SK-N-SH treated with all-trans-retinoic acid at 6 μM for 48 hours (cell line): ENCODE measurements at regions not wholly inside any gene's neighbourhood (a gene's known extent, or its start where the extent isn't known, plus 50 kb on each side); places are given as distances from the start of the nearest gene placed in this dataset.

Source experiments
- ATAC-seq: fragments of 200-7000 bp; cut with Tn5 transposase; 3 replicates; pipeline ENCODE4 v1.9.1; 2020; ENCODE audit warnings: mild to moderate bottlenecking, moderate library complexity
- ARNTL ChIP-seq: fragments of 450-650 bp; formaldehyde crosslinking; IDR thresholded peaks from 2 replicates; pipeline ENCODE4 v1.5.0; 2020; ENCODE audit warnings: low read depth, mild to moderate bottlenecking, moderate library complexity, borderline replicate concordance
- BACH2 ChIP-seq: fragments of 250-450 bp; sonication (Bioruptor Pico); IDR thresholded peaks from 2 replicates; pipeline ENCODE4 v1.9.0; 2021; ENCODE audit warnings: mild to moderate bottlenecking, borderline replicate concordance
- CREB5 ChIP-seq: fragments of 250-450 bp; sonication (Bioruptor Pico); IDR thresholded peaks from 2 replicates; pipeline ENCODE4 v1.5.1; 2020; ENCODE audit warnings: low read depth, mild to moderate bottlenecking, moderate library complexity
- CSDC2 ChIP-seq: fragments of 250-450 bp; sonication (Bioruptor Pico); IDR thresholded peaks from 2 replicates; pipeline ENCODE4 v1.5.0; 2020; ENCODE audit warnings: mild to moderate bottlenecking, moderate library complexity
- CSRNP3 ChIP-seq: fragments of 250-450 bp; sonication (Bioruptor Pico); IDR thresholded peaks from 2 replicates; pipeline ENCODE4 v1.5.1; 2021; ENCODE audit warnings: mild to moderate bottlenecking, moderate library complexity
- ESRRG ChIP-seq: fragments of 250-450 bp; sonication (Bioruptor Pico); IDR thresholded peaks from 2 replicates; pipeline ENCODE4 v1.6.1; 2021; ENCODE audit warnings: mild to moderate bottlenecking
- GLIS3 ChIP-seq: fragments of 250-450 bp; sonication (Bioruptor Pico); IDR thresholded peaks from 2 replicates; pipeline ENCODE4 v1.5.0; 2020; ENCODE audit warnings: mild to moderate bottlenecking, moderate library complexity
- ISL1 ChIP-seq: fragments of 250-450 bp; sonication (Bioruptor Pico); IDR thresholded peaks from 2 replicates; pipeline ENCODE4 v2.1.2; 2022; ENCODE audit warnings: mild to moderate bottlenecking, moderate library complexity
- PATZ1 ChIP-seq: fragments of 250-450 bp; sonication (Bioruptor Pico); IDR thresholded peaks from 2 replicates; pipeline ENCODE4 v1.8.0; 2020; ENCODE audit warnings: mild to moderate bottlenecking, moderate library complexity, borderline replicate concordance
- PPARA ChIP-seq: fragments of 250-450 bp; sonication (Bioruptor Pico); IDR thresholded peaks from 2 replicates; pipeline ENCODE4 v1.5.0; 2020; ENCODE audit warnings: mild to moderate bottlenecking, borderline replicate concordance
- RARB ChIP-seq: fragments of 250-450 bp; sonication (Bioruptor Pico); IDR thresholded peaks from 2 replicates; pipeline ENCODE4 v1.8.0; 2021; ENCODE audit warnings: mild to moderate bottlenecking, moderate library complexity
- SNAI2 ChIP-seq: fragments of 250-450 bp; sonication (Bioruptor Pico); IDR thresholded peaks from 2 replicates; pipeline ENCODE4 v1.5.0; 2020; ENCODE audit warnings: mild to moderate bottlenecking, moderate library complexity
- TCF4 ChIP-seq: fragments of 250-450 bp; sonication (Bioruptor Pico); IDR thresholded peaks from 2 replicates; pipeline ENCODE4 v1.8.0; 2021; ENCODE audit warnings: mild to moderate bottlenecking, moderate library complexity, borderline replicate concordance
- TOX ChIP-seq: fragments of 250-450 bp; sonication (Bioruptor Pico); IDR thresholded peaks from 2 replicates; pipeline ENCODE4 v1.8.0; 2021; ENCODE audit warnings: mild to moderate bottlenecking, moderate library complexity, borderline replicate concordance
- ZC3H10 ChIP-seq: fragments of 250-450 bp; sonication (Bioruptor Pico); IDR thresholded peaks from 2 replicates; pipeline ENCODE4 v1.5.1; 2021; ENCODE audit warnings: mild to moderate bottlenecking, moderate library complexity
- ZNF565 ChIP-seq: fragments of 450-650 bp; formaldehyde crosslinking; conservative IDR thresholded peaks from 2 replicates; pipeline ENCODE4 v1.5.0; 2020; ENCODE audit warnings: low read depth, mild to moderate bottlenecking, moderate library complexity
- ZNF8 ChIP-seq: fragments of 450-650 bp; formaldehyde crosslinking; IDR thresholded peaks from 2 replicates; pipeline ENCODE4 v1.5.0; 2020; ENCODE audit warnings: mild to moderate bottlenecking, moderate library complexity
- TF ChIP-seq, protein P1 (sequence below): fragments of 250-450 bp; sonication (Bioruptor Pico); IDR thresholded peaks from 2 replicates; pipeline ENCODE4 v1.8.0; 2021; ENCODE audit warnings: low read depth, mild to moderate bottlenecking, moderate library complexity, borderline replicate concordance
- TF ChIP-seq, protein P2 (sequence below): fragments of 250-450 bp; sonication (Bioruptor Pico); IDR thresholded peaks from 2 replicates; pipeline ENCODE4 v1.5.0; 2020; ENCODE audit warnings: mild to moderate bottlenecking, moderate library complexity

DNA sequence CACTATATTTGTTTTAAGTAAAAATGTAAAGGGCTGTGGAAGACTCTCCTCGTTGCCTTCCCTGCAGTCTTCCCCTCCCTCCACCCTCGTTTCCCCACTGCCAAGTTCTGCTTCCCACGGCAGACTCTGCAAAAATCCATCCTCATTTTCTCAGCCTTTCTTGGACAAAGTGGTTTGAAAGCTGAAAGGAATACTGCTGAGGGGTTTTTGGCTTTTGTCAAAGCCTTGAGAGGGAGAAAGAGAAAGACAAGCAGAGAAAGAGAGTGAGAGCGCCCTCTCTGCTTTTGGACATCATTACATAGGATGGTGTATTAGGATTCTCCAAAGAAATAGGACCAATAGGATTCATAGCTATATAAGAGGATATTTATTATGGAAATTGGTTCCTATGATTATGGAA lies 455.9 kb upstream of the SOX11 start (continued):
- no peak for TF ChIP-seq PATZ1
- TF ChIP-seq ISL1, result no peak
- TF ChIP-seq TOX (CRISPR knock-in tag), result no peak
- no peak for TF ChIP-seq GLIS3 (CRISPR knock-in tag)

- TF ChIP-seq ZNF565 (CRISPR knock-in tag) (no peak), CSDC2 (CRISPR knock-in tag) (no peak), PPARA (CRISPR knock-in tag) (no peak), GLIS3 (CRISPR knock-in tag) (no peak)
- ATAC-seq, result no peak
These were observed 449.4 kb upstream of the SOX11 start for GRCh38 chr2:5242751-5243150.

DNA sequence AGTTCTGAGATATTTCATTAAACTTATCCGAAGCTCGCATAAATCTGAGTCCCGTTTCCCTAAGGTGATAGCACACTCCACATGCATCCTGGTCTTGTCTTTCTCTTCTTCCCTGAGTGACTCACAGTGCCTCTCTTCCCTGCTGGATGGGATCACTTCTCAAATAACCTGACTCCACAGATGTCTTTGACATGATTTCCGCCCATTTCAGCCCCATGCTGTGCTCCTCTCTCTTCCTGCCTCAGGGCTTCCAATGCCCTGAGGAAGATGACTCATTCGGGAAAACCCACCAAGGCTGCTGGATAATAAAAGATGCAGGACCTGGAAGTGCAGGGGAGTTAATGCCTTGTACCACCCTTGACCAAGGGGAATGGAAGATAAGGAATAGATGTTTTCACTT lies 441.7 kb upstream of the SOX11 start:
- no peak for ATAC-seq
- TF ChIP-seq, protein P1, sequence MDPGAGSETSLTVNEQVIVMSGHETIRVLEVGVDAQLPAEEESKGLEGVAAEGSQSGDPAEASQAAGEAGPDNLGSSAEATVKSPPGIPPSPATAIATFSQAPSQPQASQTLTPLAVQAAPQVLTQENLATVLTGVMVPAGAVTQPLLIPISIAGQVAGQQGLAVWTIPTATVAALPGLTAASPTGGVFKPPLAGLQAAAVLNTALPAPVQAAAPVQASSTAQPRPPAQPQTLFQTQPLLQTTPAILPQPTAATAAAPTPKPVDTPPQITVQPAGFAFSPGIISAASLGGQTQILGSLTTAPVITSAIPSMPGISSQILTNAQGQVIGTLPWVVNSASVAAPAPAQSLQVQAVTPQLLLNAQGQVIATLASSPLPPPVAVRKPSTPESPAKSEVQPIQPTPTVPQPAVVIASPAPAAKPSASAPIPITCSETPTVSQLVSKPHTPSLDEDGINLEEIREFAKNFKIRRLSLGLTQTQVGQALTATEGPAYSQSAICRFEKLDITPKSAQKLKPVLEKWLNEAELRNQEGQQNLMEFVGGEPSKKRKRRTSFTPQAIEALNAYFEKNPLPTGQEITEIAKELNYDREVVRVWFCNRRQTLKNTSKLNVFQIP (CRISPR knock-in tag), result no peak
- TF ChIP-seq RARB (CRISPR knock-in tag) (no peak), ZNF8 (no peak), TCF4 (CRISPR knock-in tag) (no peak), PPARA (CRISPR knock-in tag) (no peak), CSRNP3 (no peak), CSDC2 (CRISPR knock-in tag) (no peak), ISL1 (no peak), ZNF565 (CRISPR knock-in tag) (no peak), ESRRG (CRISPR knock-in tag) (no peak), PATZ1 (no peak), ARNTL (CRISPR knock-in tag) (no peak), SNAI2 (CRISPR knock-in tag) (no peak)
- TF ChIP-seq, protein P2, sequence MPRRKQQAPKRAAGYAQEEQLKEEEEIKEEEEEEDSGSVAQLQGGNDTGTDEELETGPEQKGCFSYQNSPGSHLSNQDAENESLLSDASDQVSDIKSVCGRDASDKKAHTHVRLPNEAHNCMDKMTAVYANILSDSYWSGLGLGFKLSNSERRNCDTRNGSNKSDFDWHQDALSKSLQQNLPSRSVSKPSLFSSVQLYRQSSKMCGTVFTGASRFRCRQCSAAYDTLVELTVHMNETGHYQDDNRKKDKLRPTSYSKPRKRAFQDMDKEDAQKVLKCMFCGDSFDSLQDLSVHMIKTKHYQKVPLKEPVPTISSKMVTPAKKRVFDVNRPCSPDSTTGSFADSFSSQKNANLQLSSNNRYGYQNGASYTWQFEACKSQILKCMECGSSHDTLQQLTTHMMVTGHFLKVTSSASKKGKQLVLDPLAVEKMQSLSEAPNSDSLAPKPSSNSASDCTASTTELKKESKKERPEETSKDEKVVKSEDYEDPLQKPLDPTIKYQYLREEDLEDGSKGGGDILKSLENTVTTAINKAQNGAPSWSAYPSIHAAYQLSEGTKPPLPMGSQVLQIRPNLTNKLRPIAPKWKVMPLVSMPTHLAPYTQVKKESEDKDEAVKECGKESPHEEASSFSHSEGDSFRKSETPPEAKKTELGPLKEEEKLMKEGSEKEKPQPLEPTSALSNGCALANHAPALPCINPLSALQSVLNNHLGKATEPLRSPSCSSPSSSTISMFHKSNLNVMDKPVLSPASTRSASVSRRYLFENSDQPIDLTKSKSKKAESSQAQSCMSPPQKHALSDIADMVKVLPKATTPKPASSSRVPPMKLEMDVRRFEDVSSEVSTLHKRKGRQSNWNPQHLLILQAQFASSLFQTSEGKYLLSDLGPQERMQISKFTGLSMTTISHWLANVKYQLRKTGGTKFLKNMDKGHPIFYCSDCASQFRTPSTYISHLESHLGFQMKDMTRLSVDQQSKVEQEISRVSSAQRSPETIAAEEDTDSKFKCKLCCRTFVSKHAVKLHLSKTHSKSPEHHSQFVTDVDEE (CRISPR knock-in tag), result no peak

- no peak for ATAC-seq
- TF ChIP-seq PATZ1, result no peak
- TF ChIP-seq SNAI2 (CRISPR knock-in tag), result no peak
- TF ChIP-seq ISL1, result no peak
- TF ChIP-seq CREB5 (CRISPR knock-in tag), result no peak
- TF ChIP-seq, protein P2 (CRISPR knock-in tag), result no peak
- no peak for TF ChIP-seq ZC3H10
- no peak for TF ChIP-seq BACH2 (CRISPR knock-in tag)
- no peak for TF ChIP-seq GLIS3 (CRISPR knock-in tag)
- TF ChIP-seq PPARA (CRISPR knock-in tag), result no peak
- no peak for TF ChIP-seq ESRRG (CRISPR knock-in tag)
- TF ChIP-seq ZNF8, result no peak
- no peak for TF ChIP-seq TOX (CRISPR knock-in tag)
These were observed 438.9 kb upstream of the SOX11 start for GRCh38 chr2:5253263-5253662.
